HEK293T (cell line): ENCODE measurements at regions not wholly inside any gene's neighbourhood (a gene's known extent, or its start where the extent isn't known, plus 50 kb on each side); places are given as distances from the start of the nearest gene placed in this dataset.

Source experiments
- CTCF ChIA-PET: fragments of 350-600 bp; formaldehyde crosslinking; extraction: SDS; loops from one replicate; lab custom pipeline; 2021; ENCODE audit warnings: antibody characterized with exemption, inconsistent platforms; lab: Yijun Ruan, JAX
- POLR2A ChIA-PET: fragments of 350-600 bp; formaldehyde crosslinking; extraction: SDS; loops from one replicate; lab custom pipeline; 2020; ENCODE audit warnings: antibody characterized with exemption, inconsistent platforms; lab: Yijun Ruan, JAX
- DNase-seq: peaks from one replicate; pipeline ENCODE4 v3.0.0; 2012; ENCODE audit warnings: mixed read lengths; ENCODE audit errors: extremely low spot score
- ARNT ChIP-seq: fragments of 450-650 bp; IDR thresholded peaks from 2 replicates; pipeline ENCODE4 v1.6.1; 2017; ENCODE audit warnings: mild to moderate bottlenecking
- BHLHE40 ChIP-seq: fragments of 450-650 bp; IDR thresholded peaks from 2 replicates; pipeline ENCODE4 v1.6.1; 2016; ENCODE audit warnings: mild to moderate bottlenecking, moderate library complexity, borderline replicate concordance
- CTBP1 ChIP-seq: fragments of 450-650 bp; IDR thresholded peaks from 2 replicates; pipeline ENCODE4 v1.6.1; 2016; ENCODE audit warnings: borderline replicate concordance
- ELF4 ChIP-seq: fragments of 450-650 bp; IDR thresholded peaks from 2 replicates; pipeline ENCODE4 v1.6.1; 2017; ENCODE audit warnings: antibody characterized with exemption
- FOXA1 ChIP-seq: fragments of 450-650 bp; IDR thresholded peaks from 2 replicates; pipeline ENCODE4 v1.6.1; 2016; ENCODE audit warnings: mild to moderate bottlenecking
- FOXK2 ChIP-seq: fragments of 450-650 bp; IDR thresholded peaks from 2 replicates; pipeline ENCODE4 v1.6.1; 2016; ENCODE audit warnings: mild to moderate bottlenecking
- FOXM1 ChIP-seq: fragments of 450-650 bp; IDR thresholded peaks from 2 replicates; pipeline ENCODE4 v1.6.1; 2017; ENCODE audit warnings: mild to moderate bottlenecking, borderline replicate concordance
- HDGF ChIP-seq: fragments of 450-650 bp; IDR thresholded peaks from 2 replicates; pipeline ENCODE4 v1.6.1; 2017; ENCODE audit warnings: antibody characterized with exemption, borderline replicate concordance
- L3MBTL2 ChIP-seq: fragments of 450-650 bp; conservative IDR thresholded peaks from 2 replicates; pipeline ENCODE4 v1.6.1; 2016; ENCODE audit warnings: mild to moderate bottlenecking
- LEF1 ChIP-seq: fragments of 450-650 bp; IDR thresholded peaks from 2 replicates; pipeline ENCODE4 v1.6.1; 2017; ENCODE audit warnings: mild to moderate bottlenecking, borderline replicate concordance
- NFRKB ChIP-seq: fragments of 450-650 bp; IDR thresholded peaks from 2 replicates; pipeline ENCODE4 v1.6.1; 2016; ENCODE audit warnings: mild to moderate bottlenecking, moderate library complexity
- SP1 ChIP-seq: fragments of 450-650 bp; IDR thresholded peaks from 2 replicates; pipeline ENCODE4 v1.6.1; 2017
- SUZ12 ChIP-seq: fragments of 450-650 bp; IDR thresholded peaks from 2 replicates; pipeline ENCODE4 v1.6.1; 2016; ENCODE audit warnings: mild to moderate bottlenecking
- TARDBP ChIP-seq: fragments of 450-650 bp; IDR thresholded peaks from 2 replicates; pipeline ENCODE4 v1.6.1; 2016
- ZNF384 ChIP-seq: fragments of 450-650 bp; IDR thresholded peaks from 2 replicates; pipeline ENCODE4 v1.6.1; 2016
- TF ChIP-seq, protein P1 (sequence below): fragments of 450-650 bp; IDR thresholded peaks from 2 replicates; pipeline ENCODE4 v1.6.1; 2016

DNA sequence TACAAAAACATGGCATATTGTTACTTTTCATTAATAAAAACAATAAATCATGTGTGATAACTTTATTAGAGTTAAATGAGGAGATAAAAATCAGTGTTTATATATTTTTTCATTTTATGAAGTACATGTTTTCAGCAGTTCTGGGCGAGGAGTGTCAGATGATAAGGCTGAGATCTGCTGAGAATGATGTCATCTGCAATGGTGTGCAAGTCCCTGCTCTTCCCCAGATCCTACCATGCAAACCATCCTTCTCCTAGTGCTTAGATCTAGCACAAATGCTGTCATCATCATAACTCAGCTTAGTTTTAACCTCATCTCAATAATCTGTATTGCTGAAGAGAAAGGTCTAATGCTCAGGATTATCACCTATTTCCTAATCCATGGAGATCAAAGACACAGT, 214.4 kb upstream of the DAB1 start:
- CTCF ChIA-PET, result interaction anchor here (0.6 kb wide), 1 partner anchor 314 kb away, joined by 7 read pairs; no protein-coding TSS in a partner anchor
- no peak for DNase-seq
- TF ChIP-seq SUZ12 (no peak), ZNF384 (no peak), HDGF (no peak), CTBP1 (no peak), FOXA1 (no peak), BHLHE40 (no peak), LEF1 (no peak), TARDBP (no peak), NFRKB (no peak), ELF4 (no peak), SP1 (no peak), FOXM1 (no peak), L3MBTL2 (no peak), FOXK2 (no peak), ARNT (no peak)
- TF ChIP-seq, protein P1, sequence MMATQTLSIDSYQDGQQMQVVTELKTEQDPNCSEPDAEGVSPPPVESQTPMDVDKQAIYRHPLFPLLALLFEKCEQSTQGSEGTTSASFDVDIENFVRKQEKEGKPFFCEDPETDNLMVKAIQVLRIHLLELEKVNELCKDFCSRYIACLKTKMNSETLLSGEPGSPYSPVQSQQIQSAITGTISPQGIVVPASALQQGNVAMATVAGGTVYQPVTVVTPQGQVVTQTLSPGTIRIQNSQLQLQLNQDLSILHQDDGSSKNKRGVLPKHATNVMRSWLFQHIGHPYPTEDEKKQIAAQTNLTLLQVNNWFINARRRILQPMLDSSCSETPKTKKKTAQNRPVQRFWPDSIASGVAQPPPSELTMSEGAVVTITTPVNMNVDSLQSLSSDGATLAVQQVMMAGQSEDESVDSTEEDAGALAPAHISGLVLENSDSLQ, result no peak
- POLR2A ChIA-PET, result no interaction called here

- DNase-seq, result no peak
- TF ChIP-seq CTBP1, result no peak
- no peak for TF ChIP-seq SUZ12
- no peak for TF ChIP-seq LEF1
- POLR2A ChIA-PET, result no interaction called here
- CTCF ChIA-PET, result no interaction called here
Observed at GRCh38 chr1:57637155-57637554, 213.3 kb upstream of the DAB1 start.

DNA sequence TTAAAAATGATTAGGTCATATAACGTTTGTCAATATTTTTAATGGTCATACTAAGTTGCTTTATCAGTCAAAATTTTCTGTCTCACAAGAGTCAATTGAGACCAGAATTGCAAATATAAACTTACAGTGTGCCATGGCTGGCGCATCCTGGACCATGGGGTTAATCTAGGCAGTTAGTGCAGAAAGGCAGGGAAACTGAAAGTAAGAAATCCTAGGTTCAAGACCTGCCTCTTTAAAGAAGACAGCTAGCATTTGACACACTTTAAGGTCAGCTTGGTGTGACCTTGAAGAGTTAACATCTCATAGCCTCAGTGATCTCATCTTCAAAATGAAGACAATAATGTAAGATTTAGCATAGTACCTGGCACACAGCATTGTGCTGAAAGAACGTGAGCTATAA, 210.0 kb upstream of the DAB1 start:
- ChIA-PET CTCF (no interaction called here), POLR2A (no interaction called here)
- TF ChIP-seq SP1 (no peak), HDGF (no peak), LEF1 (no peak), FOXM1 (no peak), ELF4 (no peak), FOXK2 (no peak), SUZ12 (no peak), ARNT (no peak), NFRKB (no peak), L3MBTL2 (no peak), TARDBP (no peak)
- TF ChIP-seq, protein P1, result no peak
- no peak for DNase-seq

- no peak for DNase-seq
- TF ChIP-seq ZNF384 (no peak), ARNT (no peak), TARDBP (no peak), SUZ12 (no peak), BHLHE40 (no peak), ELF4 (no peak), FOXK2 (no peak)
- ChIA-PET CTCF (no interaction called here), POLR2A (no interaction called here)
Observed at GRCh38 chr1:57633056-57633455, 209.2 kb upstream of the DAB1 start.

DNA sequence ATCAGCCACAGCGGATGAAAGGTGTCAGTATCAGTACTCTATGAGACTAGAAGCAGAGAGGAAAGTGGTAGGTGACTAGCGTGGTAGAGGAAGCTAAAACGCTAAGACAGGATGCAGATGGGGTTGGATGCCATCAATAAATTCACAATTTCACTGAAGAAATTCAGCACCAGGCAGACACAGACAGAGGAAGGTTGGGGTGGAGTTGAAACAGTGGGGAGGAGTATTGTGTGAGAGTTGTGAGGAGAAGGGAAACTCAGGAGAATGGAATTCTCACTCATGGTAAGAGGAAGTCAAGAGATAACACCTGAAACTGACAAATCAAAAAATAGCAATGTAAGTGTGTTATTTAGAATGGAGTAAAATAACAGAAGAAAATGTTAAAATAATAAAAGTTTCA, 208.5 kb upstream of the DAB1 start:
- POLR2A ChIA-PET, result no interaction called here
- no peak for DNase-seq
- CTCF ChIA-PET, result no interaction called here
- TF ChIP-seq, protein P1, result no peak
- TF ChIP-seq SUZ12 (no peak), ARNT (no peak), FOXK2 (no peak), BHLHE40 (no peak), TARDBP (no peak), FOXA1 (no peak), L3MBTL2 (no peak), FOXM1 (no peak)

GRCh38 chr1:57627612-57628011, 203.8 kb upstream of the DAB1 start:
- TF ChIP-seq FOXK2 (no peak), TARDBP (no peak), SUZ12 (no peak), NFRKB (no peak), FOXA1 (no peak), ELF4 (no peak), FOXM1 (no peak), BHLHE40 (no peak), L3MBTL2 (no peak), SP1 (no peak), ARNT (no peak)
- TF ChIP-seq, protein P1, result no peak
- ChIA-PET CTCF (no interaction called here), POLR2A (no interaction called here)
- no peak for DNase-seq
